ENCODE measurements at regions not wholly inside any gene's neighbourhood (a gene's known extent, or its start where the extent isn't known, plus 50 kb on each side); places are given as distances from the start of the nearest gene placed in this dataset.
"Not testable (repeated sequence)": the region's sequence is repeated elsewhere in the genome, so short reads cannot be mapped to it uniquely, and the experiment has no call there.

DNA sequence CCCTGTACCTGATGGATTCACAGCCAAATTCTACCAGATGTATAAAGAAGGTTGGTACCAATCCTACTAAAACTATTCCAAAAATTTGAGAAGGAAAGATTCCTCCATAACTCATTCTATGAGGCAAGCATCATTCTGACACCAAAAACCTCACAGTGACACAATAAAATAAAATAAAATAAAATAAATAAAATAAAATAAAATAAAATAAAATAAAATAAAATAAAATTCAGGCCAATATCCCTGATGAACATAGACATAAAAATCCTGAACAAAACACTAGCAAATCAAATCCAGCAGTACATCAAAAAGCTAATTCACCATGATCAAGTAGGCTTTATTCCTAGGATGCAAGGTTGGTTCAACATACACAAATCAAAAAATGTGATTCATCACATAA is 108.1 kb downstream of the PROX1 start:
- H3K4me3 ChIP-seq (ENCODE audit: low read depth, low read length); DNase-seq (ENCODE audit: low read depth): not testable (repeated sequence)

DNA sequence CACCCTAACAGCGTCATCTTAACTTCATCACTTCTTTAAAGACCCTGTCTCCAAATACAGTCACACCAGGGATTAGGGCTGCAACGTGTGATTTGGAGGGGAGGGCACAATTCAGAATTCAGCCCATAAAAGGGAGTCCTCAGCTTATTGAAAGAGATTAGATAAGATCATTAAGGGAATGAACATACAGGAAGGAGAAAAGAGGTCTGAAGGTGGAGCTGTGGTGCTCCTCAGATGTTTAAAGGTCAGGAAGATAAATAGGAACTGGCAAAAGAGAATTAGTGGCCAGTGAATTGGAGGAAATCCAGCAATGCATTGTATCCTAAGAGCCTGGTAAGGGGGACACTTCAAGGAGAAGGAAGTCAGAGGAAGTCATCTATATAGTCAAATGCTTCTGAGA is 113.5 kb downstream of the PROX1 start:
- no peak for TF ChIP-seq POLR2A (IDR thresholded peaks at IDR 0.05; ENCODE audit: extremely low read depth, insufficient read length)
- no peak for DNase-seq (ENCODE audit: low read depth)
- H3K4me3 ChIP-seq (ENCODE audit: low read depth, low read length), result no peak overlapping the region

DNA sequence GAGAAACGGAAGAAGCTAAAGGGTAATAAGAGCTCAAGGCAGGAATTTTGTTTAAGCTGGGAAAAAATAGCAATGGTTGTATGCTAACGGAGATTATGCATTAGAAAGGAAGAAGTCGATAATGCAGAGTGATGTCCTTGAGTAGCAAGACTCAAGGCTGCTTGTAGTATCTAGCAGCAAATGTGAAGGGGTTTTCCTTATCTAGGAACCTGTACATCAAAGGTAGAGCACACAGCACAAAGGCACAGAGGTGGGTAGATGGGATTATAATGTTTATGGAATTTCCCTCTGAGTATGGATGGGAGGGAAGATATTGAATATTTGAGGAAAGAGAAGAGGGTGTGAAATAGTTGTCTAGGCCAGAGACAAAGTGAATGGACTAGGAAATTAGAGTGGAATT is 114.1 kb downstream of the PROX1 start:
- DNase-seq (ENCODE audit: low read depth), result no peak
- no peak for TF ChIP-seq POLR2A (IDR thresholded peaks at IDR 0.05; ENCODE audit: extremely low read depth, insufficient read length)
- TF ChIP-seq, protein P1, sequence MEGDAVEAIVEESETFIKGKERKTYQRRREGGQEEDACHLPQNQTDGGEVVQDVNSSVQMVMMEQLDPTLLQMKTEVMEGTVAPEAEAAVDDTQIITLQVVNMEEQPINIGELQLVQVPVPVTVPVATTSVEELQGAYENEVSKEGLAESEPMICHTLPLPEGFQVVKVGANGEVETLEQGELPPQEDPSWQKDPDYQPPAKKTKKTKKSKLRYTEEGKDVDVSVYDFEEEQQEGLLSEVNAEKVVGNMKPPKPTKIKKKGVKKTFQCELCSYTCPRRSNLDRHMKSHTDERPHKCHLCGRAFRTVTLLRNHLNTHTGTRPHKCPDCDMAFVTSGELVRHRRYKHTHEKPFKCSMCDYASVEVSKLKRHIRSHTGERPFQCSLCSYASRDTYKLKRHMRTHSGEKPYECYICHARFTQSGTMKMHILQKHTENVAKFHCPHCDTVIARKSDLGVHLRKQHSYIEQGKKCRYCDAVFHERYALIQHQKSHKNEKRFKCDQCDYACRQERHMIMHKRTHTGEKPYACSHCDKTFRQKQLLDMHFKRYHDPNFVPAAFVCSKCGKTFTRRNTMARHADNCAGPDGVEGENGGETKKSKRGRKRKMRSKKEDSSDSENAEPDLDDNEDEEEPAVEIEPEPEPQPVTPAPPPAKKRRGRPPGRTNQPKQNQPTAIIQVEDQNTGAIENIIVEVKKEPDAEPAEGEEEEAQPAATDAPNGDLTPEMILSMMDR (IDR thresholded peaks at IDR 0.05; ENCODE audit: low read depth, low read length), result no peak
- TF ChIP-seq MYC (IDR thresholded peaks at IDR 0.05; ENCODE audit: low read depth, low read length), result no peak
- TF ChIP-seq, protein P2, sequence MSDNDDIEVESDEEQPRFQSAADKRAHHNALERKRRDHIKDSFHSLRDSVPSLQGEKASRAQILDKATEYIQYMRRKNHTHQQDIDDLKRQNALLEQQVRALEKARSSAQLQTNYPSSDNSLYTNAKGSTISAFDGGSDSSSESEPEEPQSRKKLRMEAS (IDR thresholded peaks at IDR 0.05; ENCODE audit: low read depth, low read length), result no peak

DNA sequence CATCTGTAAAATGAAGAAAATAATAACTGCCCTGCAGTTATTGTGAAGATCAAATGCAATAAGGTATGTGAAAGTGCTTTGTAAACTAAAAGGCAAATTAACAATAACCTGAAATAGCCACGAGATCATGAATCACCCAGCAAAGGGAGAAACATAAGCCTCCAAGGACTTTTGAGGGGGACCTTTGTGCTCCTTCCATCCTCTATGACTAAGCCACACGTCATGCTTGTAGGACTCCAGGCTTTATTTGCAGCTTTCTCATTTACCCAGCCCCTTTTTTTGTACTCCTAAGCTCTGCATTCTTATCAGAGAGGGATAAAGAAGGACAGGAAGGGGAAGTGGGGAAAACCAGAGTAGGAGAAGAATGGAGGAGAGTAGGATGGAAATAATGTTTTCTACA is 115.1 kb downstream of the PROX1 start:
- TF ChIP-seq, protein P2 (IDR thresholded peaks at IDR 0.05; ENCODE audit: low read depth, low read length), result no peak
- TF ChIP-seq MYC (IDR thresholded peaks at IDR 0.05; ENCODE audit: low read depth, low read length) (no peak), POLR2A (IDR thresholded peaks at IDR 0.05; ENCODE audit: extremely low read depth, insufficient read length) (no peak)
- TF ChIP-seq, protein P1 (IDR thresholded peaks at IDR 0.05; ENCODE audit: low read depth, low read length), result no peak
- no peak overlapping the region for H3K4me3 ChIP-seq (ENCODE audit: low read depth, low read length)
- DNase-seq (ENCODE audit: low read depth), result no peak

More for the DNA sequence above, 114.1 kb downstream of the PROX1 start:
- no peak overlapping the region for H3K4me3 ChIP-seq (ENCODE audit: low read depth, low read length)

DNA sequence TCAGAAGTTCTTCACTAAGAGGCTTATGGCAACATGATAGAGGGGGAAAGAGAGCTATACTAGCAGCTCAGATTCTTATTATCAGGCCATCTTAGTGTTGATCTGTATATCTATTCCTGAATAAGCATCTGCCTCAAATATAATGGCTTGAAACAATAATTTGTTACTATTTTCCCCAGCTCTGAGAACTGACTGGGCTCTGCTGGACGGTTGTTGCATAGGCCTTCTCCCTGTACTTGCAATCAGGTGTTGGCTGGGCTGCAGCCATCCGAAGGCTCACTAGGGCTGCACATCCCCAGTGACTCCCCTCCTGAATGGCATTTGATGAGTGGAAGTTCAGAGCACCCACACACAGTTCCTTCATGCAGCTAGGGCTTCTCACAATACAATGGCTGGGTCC is 116.0 kb downstream of the PROX1 start:
- DNase-seq (ENCODE audit: low read depth), result no peak
- TF ChIP-seq MYC (IDR thresholded peaks at IDR 0.05; ENCODE audit: low read depth, low read length) (no peak), POLR2A (IDR thresholded peaks at IDR 0.05; ENCODE audit: extremely low read depth, insufficient read length) (no peak)
- TF ChIP-seq, protein P1 (IDR thresholded peaks at IDR 0.05; ENCODE audit: low read depth, low read length), result no peak
- TF ChIP-seq, protein P2 (IDR thresholded peaks at IDR 0.05; ENCODE audit: low read depth, low read length), result no peak
- H3K4me3 ChIP-seq (ENCODE audit: low read depth, low read length), result no peak overlapping the region

DNA sequence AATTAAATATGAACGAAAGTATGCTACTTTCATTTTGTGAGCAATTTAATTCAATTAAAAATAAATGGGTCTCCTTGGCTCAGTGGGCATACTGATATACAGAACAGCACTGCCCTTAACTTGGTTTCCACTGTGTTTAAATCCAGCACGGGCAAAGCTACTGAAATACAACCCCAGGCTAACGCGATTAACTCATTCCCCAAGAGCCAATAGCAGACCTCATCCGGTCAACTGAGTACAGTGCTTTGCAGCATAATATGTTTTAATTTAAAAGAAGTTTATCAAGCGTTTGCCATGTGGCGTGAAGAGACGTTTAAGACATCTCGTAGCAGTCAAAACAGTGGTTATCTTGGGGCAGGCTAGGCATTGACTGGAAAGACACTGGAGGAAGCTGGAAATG is 118.6 kb downstream of the PROX1 start:
- no peak for DNase-seq (ENCODE audit: low read depth)
- TF ChIP-seq MYC (IDR thresholded peaks at IDR 0.05; ENCODE audit: low read depth, low read length) (no peak), POLR2A (IDR thresholded peaks at IDR 0.05; ENCODE audit: extremely low read depth, insufficient read length) (no peak)
- TF ChIP-seq, protein P2 (IDR thresholded peaks at IDR 0.05; ENCODE audit: low read depth, low read length), result no peak
- TF ChIP-seq, protein P1 (IDR thresholded peaks at IDR 0.05; ENCODE audit: low read depth, low read length), result no peak
- no peak overlapping the region for H3K4me3 ChIP-seq (ENCODE audit: low read depth, low read length)

DNA sequence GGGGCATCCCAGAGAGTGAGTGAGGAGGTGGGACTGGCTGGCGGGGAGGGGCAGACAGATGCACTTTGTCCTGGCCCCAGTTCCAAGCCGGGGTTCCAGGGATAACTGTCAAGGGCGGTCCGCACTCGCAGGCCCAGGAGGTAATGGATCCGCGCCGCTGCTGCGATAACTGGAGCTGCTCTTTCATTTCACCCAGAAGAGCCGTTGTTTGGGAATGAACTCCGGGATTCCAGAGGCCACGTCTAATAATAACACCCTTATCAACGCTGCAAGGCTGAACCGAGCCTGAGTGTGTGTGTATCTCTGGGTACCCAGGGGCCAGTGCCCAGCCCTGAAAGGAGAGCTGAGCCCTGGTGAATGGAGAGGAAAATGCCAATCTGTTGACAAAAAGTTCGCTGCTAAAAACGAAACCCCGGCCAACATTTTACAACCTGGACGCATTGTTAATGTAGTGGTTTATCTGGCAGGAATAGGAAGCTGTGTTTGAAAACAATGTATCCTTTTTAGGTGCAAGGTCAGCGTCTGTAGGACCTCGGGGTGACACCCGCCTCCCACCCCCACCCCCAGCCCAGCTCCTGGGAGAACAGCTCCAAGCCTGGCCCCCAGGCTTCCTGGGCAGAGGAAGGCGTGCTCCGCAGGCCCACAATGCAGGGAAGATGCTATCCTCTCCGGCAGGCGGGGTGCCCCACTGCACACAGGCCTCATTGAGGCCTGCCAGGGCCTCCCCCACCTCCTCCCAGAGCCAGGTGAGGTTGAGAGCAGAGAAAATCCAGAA is 119.7 kb downstream of the PROX1 start:
- no peak for DNase-seq (ENCODE audit: low read depth)
- TF ChIP-seq, protein P1 (IDR thresholded peaks at IDR 0.05; ENCODE audit: low read depth, low read length), result no peak
- TF ChIP-seq, protein P2 (IDR thresholded peaks at IDR 0.05; ENCODE audit: low read depth, low read length), result no peak
- TF ChIP-seq MYC (IDR thresholded peaks at IDR 0.05; ENCODE audit: low read depth, low read length) (no peak), POLR2A (IDR thresholded peaks at IDR 0.05; ENCODE audit: extremely low read depth, insufficient read length) (no peak)
- H3K4me3 ChIP-seq (ENCODE audit: low read depth, low read length), result no peak overlapping the region

All from NB4 (cell line).